Mesenchymal stem cell (in vitro differentiated cells and primary cell): ENCODE measurements at regions not wholly inside any gene's neighbourhood (a gene's known extent, or its start where the extent isn't known, plus 50 kb on each side); places are given as distances from the start of the nearest gene placed in this dataset.

Source experiments
- DNase-seq: peaks from one replicate; pipeline ENCODE4 v3.0.0-alpha.2; 2013
- H2AFZ ChIP-seq: one replicate; pipeline ENCODE4 v1.6.1; 2013; ENCODE audit warnings: low read depth, mild to moderate bottlenecking, control low read depth, inconsistent platforms, low read length, moderate library complexity
- H2AK5ac ChIP-seq: 2 replicates; pipeline ENCODE4 v1.6.1; 2013; ENCODE audit warnings: low read length, moderate library complexity, mild to moderate bottlenecking, inconsistent platforms; ENCODE audit not compliant: severe bottlenecking
- H2BK120ac ChIP-seq: one replicate; pipeline ENCODE4 v1.6.1; 2013; ENCODE audit warnings: low read depth, mild to moderate bottlenecking, inconsistent platforms, low read length, moderate library complexity
- H2BK12ac ChIP-seq, 2 experiments: one replicate each; pipeline ENCODE4 v1.6.1; 2013; ENCODE audit warnings: inconsistent platforms in 2 of 2, low read length in 2 of 2, mild to moderate bottlenecking in 2 of 2, moderate library complexity in 2 of 2, control low read depth in 1 of 2
- H2BK15ac ChIP-seq: one replicate; pipeline ENCODE4 v1.6.1; 2013; ENCODE audit warnings: mild to moderate bottlenecking, low read depth, inconsistent platforms; ENCODE audit not compliant: poor library complexity, severe bottlenecking
- H2BK5ac ChIP-seq: 2 replicates; pipeline ENCODE4 v1.6.1; 2013; ENCODE audit warnings: low read depth, mild to moderate bottlenecking, low read length, control low read depth, inconsistent platforms; ENCODE audit not compliant: poor library complexity, severe bottlenecking
- H3K14ac ChIP-seq, 2 experiments: one replicate each; pipeline ENCODE4 v1.6.1; 2013; ENCODE audit warnings: inconsistent platforms in 2 of 2, low read length in 2 of 2, control low read depth in 1 of 2, mild to moderate bottlenecking in 1 of 2, moderate library complexity in 1 of 2
- H3K18ac ChIP-seq, 2 experiments: one replicate each; pipeline ENCODE4 v1.6.1; 2013; ENCODE audit warnings: inconsistent platforms in 2 of 2, low read length in 2 of 2, control low read depth in 1 of 2, low read depth in 1 of 2, mild to moderate bottlenecking in 1 of 2
- H3K23ac ChIP-seq, 2 experiments: one replicate each; pipeline ENCODE4 v1.6.1; 2013; ENCODE audit warnings: inconsistent platforms in 2 of 2, low read length in 2 of 2, mild to moderate bottlenecking in 2 of 2, moderate library complexity in 2 of 2, control low read depth in 1 of 2
- H3K27ac ChIP-seq: 2 replicates; pipeline ENCODE4 v1.5.1; 2013; ENCODE audit warnings: mild to moderate bottlenecking, moderate library complexity, low read length, control low read depth, inconsistent platforms; ENCODE audit not compliant: poor library complexity, severe bottlenecking
- H3K27me3 ChIP-seq, 2 experiments: 2 replicates each; pipeline versions ENCODE4 v1.6.1 to v1.7.0; 2013; ENCODE audit warnings: low read length in 2 of 2, mild to moderate bottlenecking in 2 of 2, moderate library complexity in 2 of 2, control low read depth in 1 of 2, inconsistent platforms in 1 of 2; ENCODE audit not compliant: control insufficient read depth in 1 of 2, insufficient read depth in 1 of 2
- H3K36me3 ChIP-seq, 2 experiments: 2 replicates each; pipeline versions ENCODE4 v1.6.1 to v1.7.0; 2013; ENCODE audit warnings: low read length in 2 of 2, control low read depth in 1 of 2, inconsistent platforms in 1 of 2, low read depth in 1 of 2, mild to moderate bottlenecking in 1 of 2; ENCODE audit not compliant: insufficient read depth in 2 of 2, control insufficient read depth in 1 of 2
- H3K4ac ChIP-seq, 2 experiments: one replicate each; pipeline ENCODE4 v1.6.1; 2013; ENCODE audit warnings: inconsistent platforms in 2 of 2, low read length in 2 of 2, mild to moderate bottlenecking in 2 of 2, moderate library complexity in 2 of 2, control low read depth in 1 of 2, low read depth in 1 of 2
- H3K4me1 ChIP-seq: 2 replicates; pipeline ENCODE4 v1.6.1; 2013; ENCODE audit warnings: low read depth, low read length, control low read depth; ENCODE audit not compliant: control insufficient read depth, insufficient read depth
- H3K4me2 ChIP-seq: 2 replicates; pipeline ENCODE4 v1.6.1; 2013; ENCODE audit warnings: low read length, mild to moderate bottlenecking, inconsistent platforms; ENCODE audit not compliant: poor library complexity, severe bottlenecking
- H3K4me3 ChIP-seq, 2 experiments: 2 replicates each; pipeline versions ENCODE4 v1.5.1 to v1.7.0; 2013; ENCODE audit warnings: low read length in 2 of 2, mild to moderate bottlenecking in 2 of 2, control low read depth in 1 of 2, low read depth in 1 of 2; ENCODE audit not compliant: insufficient read depth in 1 of 2
- H3K79me1 ChIP-seq: replicated peaks from 2 replicates; pipeline ENCODE4 v1.6.1; 2013; ENCODE audit warnings: mild to moderate bottlenecking, control low read depth, low read length, inconsistent platforms; ENCODE audit not compliant: poor library complexity, severe bottlenecking
- H3K9ac ChIP-seq: 2 replicates; pipeline ENCODE4 v1.7.0; 2013; ENCODE audit warnings: mild to moderate bottlenecking, low read length, moderate library complexity
- H3K9me3 ChIP-seq: 2 replicates; pipeline ENCODE4 v1.7.0; 2013; ENCODE audit warnings: mild to moderate bottlenecking, low read length; ENCODE audit not compliant: control insufficient read depth
- H4K8ac ChIP-seq: one replicate; pipeline ENCODE4 v1.6.1; 2013; ENCODE audit warnings: inconsistent platforms, mild to moderate bottlenecking, low read length, moderate library complexity
- H4K91ac ChIP-seq: one replicate; pipeline ENCODE4 v1.6.1; 2013; ENCODE audit warnings: mild to moderate bottlenecking, low read length, inconsistent platforms
- WGBS: methylation state at CpG from one replicate; pipeline ENCODE4 v1.1.7; 2013; ENCODE audit warnings: mixed read lengths; 5-methylcytosine and 5-hydroxymethylcytosine counted together

GRCh38 chr13:22372261-22372660 lies 701.4 kb downstream of the FGF9 start:
- Histone ChIP-seq H3K9ac (no peak overlapping the region), H2AK5ac (no peak overlapping the region), H3K36me3 (no peaks in the 10 kb centered on the region), H3K27ac (no peak overlapping the region), H2AFZ (no peak overlapping the region), H3K4me3 (no peak overlapping the region), H3K4me1 (no peaks in the 10 kb centered on the region), H3K79me1 (no peaks in the 10 kb centered on the region), H4K8ac (no peak overlapping the region), H3K14ac (no peak overlapping the region), H4K91ac (no peak overlapping the region), H3K23ac (no peak overlapping the region), H2BK15ac (no peak overlapping the region), H3K27me3 (no peaks in the 10 kb centered on the region), H3K18ac (no peak overlapping the region), H2BK120ac (no peak overlapping the region), H2BK12ac (no peak overlapping the region), H3K4ac (no peak overlapping the region), H3K9me3 (peaks cover 12% of the 10 kb centered on the region), H2BK5ac (no peak overlapping the region), H3K4me2 (no peak overlapping the region)
- 88% methylated on average over 2 of the region's 3 CpGs for WGBS
- DNase-seq: no peak

GRCh38 chr13:22375151-22375550 lies 704.3 kb downstream of the FGF9 start:
- no peak overlapping the region for H2BK15ac ChIP-seq
- H3K14ac ChIP-seq: no peak overlapping the region

GRCh38 chr13:22387899-22388298 lies 717.0 kb downstream of the FGF9 start:
- no peak overlapping the region for H4K8ac ChIP-seq
- no peak overlapping the region for H3K4me3 ChIP-seq
- no peaks in the 10 kb centered on the region for H3K36me3 ChIP-seq
- no peaks in the 10 kb centered on the region for H3K27me3 ChIP-seq
- H3K4me2 ChIP-seq: no peak overlapping the region
- H3K14ac ChIP-seq: no peak overlapping the region
- no peaks in the 10 kb centered on the region for H3K79me1 ChIP-seq
- no peak overlapping the region for H2BK12ac ChIP-seq
- H2BK15ac ChIP-seq: no peak overlapping the region
- no peak overlapping the region for H3K23ac ChIP-seq
- H2BK120ac ChIP-seq: no peak overlapping the region
- H2AFZ ChIP-seq: no peak overlapping the region
- H2AK5ac ChIP-seq: no peak overlapping the region
- no peak overlapping the region for H3K27ac ChIP-seq
- no peak for DNase-seq
- no peak overlapping the region for H2BK5ac ChIP-seq
- H3K9ac ChIP-seq: no peak overlapping the region
- H3K18ac ChIP-seq: no peak overlapping the region
- H3K4me1 ChIP-seq: no peaks in the 10 kb centered on the region
- 69% methylated on average over 1 of the region's 2 CpGs for WGBS
- no peak overlapping the region for H4K91ac ChIP-seq
- peaks cover 11% of the 10 kb centered on the region for H3K9me3 ChIP-seq
- no peak overlapping the region for H3K4ac ChIP-seq

More at GRCh38 chr13:22375151-22375550, 704.3 kb downstream of the FGF9 start:
- no peak overlapping the region for H2BK5ac ChIP-seq
- H3K9me3 ChIP-seq: peaks cover 19% of the 10 kb centered on the region
- H2AFZ ChIP-seq: no peak overlapping the region
- no peak overlapping the region for H3K9ac ChIP-seq
- no peak overlapping the region for H4K91ac ChIP-seq
- no peak overlapping the region for H2AK5ac ChIP-seq
- H2BK12ac ChIP-seq: no peak overlapping the region
- H3K4me1 ChIP-seq: no peaks in the 10 kb centered on the region
- H4K8ac ChIP-seq: no peak overlapping the region
- no peak for DNase-seq
- no peaks in the 10 kb centered on the region for H3K79me1 ChIP-seq
- H3K4me2 ChIP-seq: no peak overlapping the region
- no peak overlapping the region for H3K27ac ChIP-seq
- no peaks in the 10 kb centered on the region for H3K27me3 ChIP-seq
- 73% methylated on average over 2 of the region's 2 CpGs for WGBS
- no peak overlapping the region for H2BK120ac ChIP-seq
- no peak overlapping the region for H3K18ac ChIP-seq
- H3K36me3 ChIP-seq: no peaks in the 10 kb centered on the region
- no peak overlapping the region for H3K23ac ChIP-seq
- H3K4me3 ChIP-seq: no peak overlapping the region
- no peak overlapping the region for H3K4ac ChIP-seq

- WGBS: 84% methylated on average over 2 of the region's 2 CpGs
- H3K4me1 ChIP-seq: no peaks in the 10 kb centered on the region
These were observed 729.0 kb downstream of the FGF9 start for GRCh38 chr13:22399801-22400420.

More at GRCh38 chr13:22399801-22400420, 729.0 kb downstream of the FGF9 start:
- no peak overlapping the region for H4K91ac ChIP-seq
- no peaks in the 10 kb centered on the region for H3K36me3 ChIP-seq
- no peak overlapping the region for H4K8ac ChIP-seq
- H3K79me1 ChIP-seq: no peaks in the 10 kb centered on the region
- H2AK5ac ChIP-seq: no peak overlapping the region
- H3K18ac ChIP-seq: no peak overlapping the region
- no peaks in the 10 kb centered on the region for H3K27me3 ChIP-seq
- H3K4ac ChIP-seq: no peak overlapping the region
- H2AFZ ChIP-seq: no peak overlapping the region
- H3K14ac ChIP-seq: no peak overlapping the region
- H2BK12ac ChIP-seq: no peak overlapping the region
- H3K23ac ChIP-seq: no peak overlapping the region
- DNase-seq: no peak
- H2BK15ac ChIP-seq: no peak overlapping the region
- no peak overlapping the region for H3K4me3 ChIP-seq
- H2BK120ac ChIP-seq: no peak overlapping the region
- no peak overlapping the region for H3K27ac ChIP-seq
- H3K4me2 ChIP-seq: no peak overlapping the region
- peaks cover 8% of the 10 kb centered on the region for H3K9me3 ChIP-seq
- H2BK5ac ChIP-seq: no peak overlapping the region
- H3K9ac ChIP-seq: no peak overlapping the region
